ENCODE measurements at regions not wholly inside any gene's neighbourhood (a gene's known extent, or its start where the extent isn't known, plus 50 kb on each side); places are given as distances from the start of the nearest gene placed in this dataset.

- no peak for DNase-seq
These were observed 423.4 kb upstream of the ATP11B start for GRCh38 chr3:182369861-182370260.

- no peak for DNase-seq
These were observed 422.4 kb upstream of the ATP11B start for GRCh38 chr3:182370949-182371348.

DNA sequence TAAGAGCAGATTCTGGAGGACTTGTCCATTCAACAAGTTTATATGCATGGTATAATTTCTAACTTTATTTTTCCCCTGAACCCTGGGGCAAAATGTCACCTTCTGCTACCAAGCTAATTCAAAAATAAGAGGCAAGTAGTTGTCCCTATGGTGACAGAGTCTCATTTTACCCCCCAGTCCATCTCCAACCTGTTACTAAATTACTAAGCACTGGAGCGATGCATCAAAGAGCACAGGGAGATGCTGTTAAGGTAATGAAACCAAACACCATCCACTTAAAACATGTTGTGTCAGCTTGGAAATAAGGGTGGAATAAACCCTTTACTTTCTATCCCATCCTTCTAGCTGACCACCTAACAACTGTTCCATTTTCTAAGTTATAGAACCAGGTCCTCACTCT is 417.4 kb upstream of the ATP11B start:
- no peak for DNase-seq

DNA sequence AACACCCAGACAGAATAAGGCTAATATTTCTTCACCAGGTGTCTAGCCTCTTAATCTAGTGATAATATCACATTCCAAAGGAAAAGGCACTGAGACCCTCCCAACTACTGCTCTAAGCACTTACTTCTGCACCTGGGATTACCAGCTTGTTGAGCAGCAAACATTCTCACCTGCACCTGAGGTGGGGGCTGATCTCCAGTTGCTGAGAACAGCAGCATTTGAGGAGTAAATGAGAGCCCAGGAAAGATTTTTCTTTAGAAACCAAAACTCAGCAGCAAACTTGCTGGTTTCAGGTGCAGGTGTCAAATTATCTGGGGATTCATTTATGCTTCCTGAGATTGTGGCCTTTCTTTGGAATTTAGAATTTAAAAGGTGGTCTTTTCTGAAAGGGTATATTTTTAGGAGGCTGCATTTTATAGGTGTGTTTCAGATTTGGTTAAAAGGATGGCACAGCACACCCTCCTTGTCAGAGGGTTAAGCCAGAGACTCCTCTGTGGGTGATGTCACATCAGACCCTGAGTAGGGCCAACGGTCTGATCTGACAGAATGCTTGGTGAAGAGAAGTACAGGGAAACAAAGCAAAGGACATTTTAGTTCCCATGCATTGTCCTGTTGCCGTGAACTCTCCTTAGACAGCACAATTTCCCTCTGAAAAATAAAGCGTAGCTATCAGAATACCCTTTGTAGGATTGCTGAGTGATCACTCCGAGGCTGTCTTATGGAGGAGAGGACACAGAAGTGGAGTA is 411.0 kb upstream of the ATP11B start:
- DNase-seq, result no peak

- no peak for DNase-seq
These were observed 409.1 kb upstream of the ATP11B start for GRCh38 chr3:182384221-182384620.

GRCh38 chr3:182385356-182385755 is 407.9 kb upstream of the ATP11B start:
- DNase-seq, result no peak

GRCh38 chr3:182388506-182388905 is 404.8 kb upstream of the ATP11B start:
- no peak for DNase-seq

- DNase-seq, result no peak
These were observed 404.1 kb upstream of the ATP11B start for GRCh38 chr3:182389071-182389815.

DNA sequence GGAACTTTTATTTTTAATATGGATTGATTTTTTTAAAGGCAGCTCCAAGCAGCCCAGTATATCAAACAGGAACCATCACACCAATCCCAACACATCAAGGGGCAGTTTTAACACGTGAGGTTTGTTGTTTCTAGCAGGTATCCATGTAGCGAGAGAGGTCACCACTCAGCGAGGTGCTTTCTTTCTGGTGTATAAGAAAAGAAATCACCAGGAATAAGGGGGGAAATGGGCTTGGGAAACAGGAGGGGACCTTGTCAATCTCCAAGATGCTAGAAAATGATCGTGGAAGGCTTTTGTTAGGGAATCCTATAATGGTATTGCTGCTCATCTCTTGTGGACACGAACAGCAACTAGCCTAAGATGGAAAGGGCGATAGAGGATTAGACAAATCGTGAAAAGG is 402.9 kb upstream of the ATP11B start:
- no peak for DNase-seq

- DNase-seq, result no peak
These were observed 400.9 kb upstream of the ATP11B start for GRCh38 chr3:182392182-182392937.

GRCh38 chr3:182393151-182393550 is 400.2 kb upstream of the ATP11B start:
- no peak for DNase-seq

DNA sequence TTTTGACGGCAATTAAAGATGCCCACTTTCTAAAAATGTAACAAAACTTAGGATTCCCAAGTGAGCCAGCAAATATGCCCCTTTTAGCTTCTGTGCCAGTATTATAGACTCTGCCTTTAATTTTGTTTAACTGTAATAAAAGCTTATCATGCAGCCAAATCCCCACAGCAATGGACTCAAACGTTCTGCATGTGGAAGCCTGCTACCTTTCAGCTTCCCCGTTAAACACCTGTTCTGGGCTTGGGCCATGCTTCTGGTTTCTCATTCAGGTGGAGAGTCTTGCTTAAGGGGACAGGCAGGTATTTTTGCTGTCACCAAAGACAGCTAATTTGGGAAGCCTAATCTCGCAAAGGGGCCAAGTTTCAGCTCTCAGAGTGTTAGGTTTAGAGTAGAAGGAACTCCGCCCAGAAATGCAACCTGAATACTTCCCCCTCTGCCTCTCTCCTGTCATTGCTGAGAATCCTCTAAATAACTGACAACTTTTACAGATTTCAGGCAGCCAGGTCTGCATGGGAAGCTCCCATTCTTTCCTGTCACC is 399.4 kb upstream of the ATP11B start:
- no peak for DNase-seq

DNA sequence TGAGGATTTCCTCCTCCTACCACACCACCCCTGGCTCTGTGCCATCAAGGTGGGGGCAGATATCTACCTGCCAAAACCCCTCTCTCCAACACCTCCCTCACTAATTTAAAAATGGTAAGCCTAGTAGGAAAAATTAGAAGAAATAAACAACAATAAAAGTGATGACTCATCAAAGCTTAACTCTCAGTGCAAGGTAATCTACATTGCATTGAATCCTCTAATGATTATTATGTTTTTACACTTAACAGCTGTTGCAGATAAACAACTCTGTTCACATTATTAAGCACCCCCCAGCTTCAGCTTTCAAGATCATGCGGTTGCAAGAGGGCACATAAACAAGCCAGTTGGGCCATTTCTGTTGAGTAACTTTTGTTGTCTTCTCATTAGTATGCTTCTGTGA is 396.1 kb upstream of the ATP11B start:
- DNase-seq, result no peak

DNA sequence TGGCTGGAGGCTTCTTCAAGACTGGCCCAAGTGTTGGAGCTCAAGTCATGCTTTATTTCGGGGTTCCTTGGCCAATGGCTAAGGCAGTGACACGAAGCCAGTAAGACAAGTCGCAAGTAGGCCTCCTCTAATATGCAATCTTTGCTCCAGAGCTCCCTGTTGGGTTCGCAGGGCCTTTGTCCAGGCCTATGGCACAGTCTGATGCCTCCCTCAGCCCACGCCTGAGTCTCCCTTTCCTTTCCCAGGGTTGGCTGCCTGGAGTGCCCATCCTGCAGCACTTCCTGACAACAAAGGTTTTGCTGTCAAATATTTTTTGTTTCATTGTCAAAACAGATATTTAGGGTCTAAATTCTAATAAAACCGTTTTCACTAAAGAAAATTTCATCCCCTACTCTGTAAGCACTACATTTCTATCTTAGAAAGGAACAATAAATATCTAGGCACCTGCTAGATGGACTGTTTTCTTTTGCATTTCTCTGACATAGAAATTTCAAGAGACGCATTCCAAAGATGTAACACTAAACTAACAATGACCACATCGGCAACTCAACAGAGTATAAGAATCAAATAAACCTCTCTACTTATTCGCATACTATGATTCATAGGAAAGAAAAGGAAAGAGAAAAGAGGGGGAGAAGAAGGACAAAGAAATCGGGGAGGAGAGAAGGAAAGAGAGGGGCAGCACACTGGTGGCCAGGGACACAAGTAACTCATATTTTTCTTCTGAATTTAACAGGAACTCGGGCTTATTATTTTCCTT is 393.1 kb upstream of the ATP11B start:
- no peak for DNase-seq

DNA sequence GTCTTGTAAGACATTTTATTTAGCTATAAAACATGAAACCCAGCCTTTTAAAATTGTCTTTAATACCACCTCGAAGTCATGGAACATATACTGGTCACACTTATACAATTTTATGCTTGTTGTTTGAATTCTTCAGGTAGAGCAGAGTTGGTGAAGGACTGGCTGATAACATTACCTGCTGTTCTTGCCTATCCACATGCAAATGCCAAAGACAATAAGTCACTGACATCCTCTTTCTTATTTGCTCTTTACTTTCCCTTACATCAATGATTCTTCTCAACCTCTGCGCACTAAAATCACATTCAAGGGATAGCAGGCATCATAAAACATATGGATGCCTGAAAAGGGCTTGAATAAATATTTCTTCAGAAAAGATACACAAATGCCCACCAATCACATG is 392.5 kb upstream of the ATP11B start:
- no peak for DNase-seq

DNA sequence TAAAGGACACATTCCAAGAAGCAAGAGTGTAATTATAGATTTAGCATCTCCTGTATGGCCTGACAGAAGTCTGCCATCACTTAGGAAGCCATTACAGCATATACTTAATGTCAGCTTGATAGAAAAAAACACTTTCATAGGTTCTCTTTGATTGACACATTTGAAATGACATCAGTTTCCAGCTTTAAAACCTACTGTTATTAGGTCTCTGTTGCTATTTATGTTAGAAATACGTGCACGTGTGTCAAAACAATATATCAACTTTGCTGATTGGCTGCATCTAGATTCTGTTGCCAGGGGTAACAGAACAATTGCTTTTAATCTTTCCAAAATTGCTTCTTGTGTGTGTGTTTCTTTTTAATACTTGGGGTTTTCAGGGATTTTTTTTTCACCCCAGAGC is 389.3 kb upstream of the ATP11B start:
- no peak for DNase-seq

DNA sequence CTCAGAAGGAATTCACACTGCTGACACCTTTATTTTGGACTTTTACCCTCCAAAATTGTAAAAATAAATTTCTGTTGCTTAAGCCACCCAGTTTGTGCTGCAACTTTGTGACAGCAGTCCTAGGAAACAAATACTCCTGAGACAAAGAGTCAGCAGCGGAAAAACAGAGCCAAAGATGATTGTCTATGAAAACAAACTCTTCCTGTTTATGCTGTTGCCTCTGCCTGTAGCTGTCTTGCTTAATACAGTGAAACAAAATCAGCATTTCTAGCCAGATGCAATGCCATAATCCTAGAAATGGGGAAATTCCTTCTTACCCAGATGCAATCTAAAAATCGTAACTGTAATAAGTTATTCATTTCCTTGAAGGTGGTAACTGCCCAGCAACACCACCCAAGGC is 387.5 kb upstream of the ATP11B start:
- no peak for DNase-seq

- DNase-seq, result no peak
These were observed 386.5 kb upstream of the ATP11B start for GRCh38 chr3:182406786-182407185.

- DNase-seq, result no peak
These were observed 383.3 kb upstream of the ATP11B start for GRCh38 chr3:182410051-182410450.

GRCh38 chr3:182412066-182412465 is 381.2 kb upstream of the ATP11B start:
- DNase-seq, result no peak

GRCh38 chr3:182413061-182413460 is 380.2 kb upstream of the ATP11B start:
- DNase-seq, result no peak

DNA sequence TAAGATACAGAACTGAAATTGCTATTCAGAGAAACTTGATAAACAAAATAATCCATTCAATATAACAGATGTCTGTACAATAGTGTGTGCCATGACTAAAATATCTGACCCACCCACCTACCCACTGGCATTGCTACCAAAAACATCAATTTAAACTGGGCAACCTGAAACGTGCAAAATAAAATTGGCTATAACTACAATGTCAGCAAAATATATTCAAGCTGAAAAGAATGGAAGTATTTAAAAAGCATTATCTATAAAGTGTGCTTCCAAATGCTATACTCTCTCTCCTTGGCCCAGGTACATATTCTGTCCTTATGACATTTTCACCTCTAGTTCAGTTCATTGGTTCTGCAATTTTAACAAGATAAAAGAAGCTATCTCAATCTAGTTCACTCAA is 379.6 kb upstream of the ATP11B start:
- no peak for DNase-seq

DNA sequence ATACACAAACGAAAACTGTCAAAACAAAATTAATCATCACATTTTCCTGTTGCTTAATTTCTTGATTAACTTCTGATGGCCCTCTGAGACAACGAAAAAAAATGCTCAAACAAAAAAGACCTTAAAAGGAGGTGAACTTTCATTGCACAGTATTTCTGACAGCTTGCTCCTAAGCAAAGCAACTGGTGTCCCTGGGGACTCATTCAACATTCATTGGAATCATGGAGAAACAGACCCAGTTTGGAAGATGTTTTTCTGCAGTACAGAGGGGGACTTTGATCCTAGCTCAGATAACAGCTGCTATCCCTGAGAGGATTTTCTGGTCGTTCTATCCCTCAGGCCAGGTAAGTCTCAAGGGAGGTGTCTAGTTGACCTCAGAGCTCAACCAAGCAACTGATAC is 378.7 kb upstream of the ATP11B start:
- DNase-seq, result no peak
